ENCODE measurements at regions not wholly inside any gene's neighbourhood (a gene's known extent, or its start where the extent isn't known, plus 50 kb on each side); places are given as distances from the start of the nearest gene placed in this dataset.

GRCh38 chr11:103656382-103656781 is 380.1 kb upstream of the DDI1 start:
- 0 out of 2 replicates have a peak, but pooled peaks cover 4% of the 10 kb centered on the region for H3K27me3 Mint-ChIP-seq (ENCODE audit: low read depth)
- peaks cover 16% of the 10 kb centered on the region for H3K36me3 Mint-ChIP-seq
- no peak overlapping the region for H3K27ac Mint-ChIP-seq
- ChIA-PET CTCF (no interaction called here), POLR2A (no interaction called here)
- TF ChIP-seq ZNF138 (CRISPR knock-in tag; conservative IDR thresholded peaks at IDR 0.05) (no peak), ETV6 (CRISPR knock-in tag; IDR thresholded peaks at IDR 0.05) (no peak), ZNF396 (CRISPR knock-in tag; IDR thresholded peaks at IDR 0.05; ENCODE audit: borderline replicate concordance) (no peak), TEAD1 (CRISPR knock-in tag; IDR thresholded peaks at IDR 0.05) (no peak), IRF1 (CRISPR knock-in tag; IDR thresholded peaks at IDR 0.05) (no peak), NFATC4 (CRISPR knock-in tag; IDR thresholded peaks at IDR 0.05) (no peak), TEAD4 (CRISPR knock-in tag; IDR thresholded peaks at IDR 0.05) (no peak), ZMAT4 (CRISPR knock-in tag; IDR thresholded peaks at IDR 0.05) (no peak), IRF2 (CRISPR knock-in tag; IDR thresholded peaks at IDR 0.05; ENCODE audit: borderline replicate concordance, low read depth) (no peak), SMAD3 (CRISPR knock-in tag; IDR thresholded peaks at IDR 0.05; ENCODE audit: borderline replicate concordance) (no peak), NR3C1 (CRISPR knock-in tag; conservative IDR thresholded peaks at IDR 0.05; ENCODE audit: low read depth) (no peak), RORB (CRISPR knock-in tag; IDR thresholded peaks at IDR 0.05) (no peak), ZSCAN18 (CRISPR knock-in tag; IDR thresholded peaks at IDR 0.05) (no peak), CREB1 (CRISPR knock-in tag; IDR thresholded peaks at IDR 0.05) (no peak)
- TF ChIP-seq, protein P1, sequence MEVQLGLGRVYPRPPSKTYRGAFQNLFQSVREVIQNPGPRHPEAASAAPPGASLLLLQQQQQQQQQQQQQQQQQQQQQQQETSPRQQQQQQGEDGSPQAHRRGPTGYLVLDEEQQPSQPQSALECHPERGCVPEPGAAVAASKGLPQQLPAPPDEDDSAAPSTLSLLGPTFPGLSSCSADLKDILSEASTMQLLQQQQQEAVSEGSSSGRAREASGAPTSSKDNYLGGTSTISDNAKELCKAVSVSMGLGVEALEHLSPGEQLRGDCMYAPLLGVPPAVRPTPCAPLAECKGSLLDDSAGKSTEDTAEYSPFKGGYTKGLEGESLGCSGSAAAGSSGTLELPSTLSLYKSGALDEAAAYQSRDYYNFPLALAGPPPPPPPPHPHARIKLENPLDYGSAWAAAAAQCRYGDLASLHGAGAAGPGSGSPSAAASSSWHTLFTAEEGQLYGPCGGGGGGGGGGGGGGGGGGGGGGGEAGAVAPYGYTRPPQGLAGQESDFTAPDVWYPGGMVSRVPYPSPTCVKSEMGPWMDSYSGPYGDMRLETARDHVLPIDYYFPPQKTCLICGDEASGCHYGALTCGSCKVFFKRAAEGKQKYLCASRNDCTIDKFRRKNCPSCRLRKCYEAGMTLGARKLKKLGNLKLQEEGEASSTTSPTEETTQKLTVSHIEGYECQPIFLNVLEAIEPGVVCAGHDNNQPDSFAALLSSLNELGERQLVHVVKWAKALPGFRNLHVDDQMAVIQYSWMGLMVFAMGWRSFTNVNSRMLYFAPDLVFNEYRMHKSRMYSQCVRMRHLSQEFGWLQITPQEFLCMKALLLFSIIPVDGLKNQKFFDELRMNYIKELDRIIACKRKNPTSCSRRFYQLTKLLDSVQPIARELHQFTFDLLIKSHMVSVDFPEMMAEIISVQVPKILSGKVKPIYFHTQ (CRISPR knock-in tag; IDR thresholded peaks at IDR 0.05) = no peak
- TF ChIP-seq, protein P2, sequence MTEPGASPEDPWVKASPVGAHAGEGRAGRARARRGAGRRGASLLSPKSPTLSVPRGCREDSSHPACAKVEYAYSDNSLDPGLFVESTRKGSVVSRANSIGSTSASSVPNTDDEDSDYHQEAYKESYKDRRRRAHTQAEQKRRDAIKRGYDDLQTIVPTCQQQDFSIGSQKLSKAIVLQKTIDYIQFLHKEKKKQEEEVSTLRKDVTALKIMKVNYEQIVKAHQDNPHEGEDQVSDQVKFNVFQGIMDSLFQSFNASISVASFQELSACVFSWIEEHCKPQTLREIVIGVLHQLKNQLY (CRISPR knock-in tag; IDR thresholded peaks at IDR 0.05) = no peak
- TF ChIP-seq, protein P3, sequence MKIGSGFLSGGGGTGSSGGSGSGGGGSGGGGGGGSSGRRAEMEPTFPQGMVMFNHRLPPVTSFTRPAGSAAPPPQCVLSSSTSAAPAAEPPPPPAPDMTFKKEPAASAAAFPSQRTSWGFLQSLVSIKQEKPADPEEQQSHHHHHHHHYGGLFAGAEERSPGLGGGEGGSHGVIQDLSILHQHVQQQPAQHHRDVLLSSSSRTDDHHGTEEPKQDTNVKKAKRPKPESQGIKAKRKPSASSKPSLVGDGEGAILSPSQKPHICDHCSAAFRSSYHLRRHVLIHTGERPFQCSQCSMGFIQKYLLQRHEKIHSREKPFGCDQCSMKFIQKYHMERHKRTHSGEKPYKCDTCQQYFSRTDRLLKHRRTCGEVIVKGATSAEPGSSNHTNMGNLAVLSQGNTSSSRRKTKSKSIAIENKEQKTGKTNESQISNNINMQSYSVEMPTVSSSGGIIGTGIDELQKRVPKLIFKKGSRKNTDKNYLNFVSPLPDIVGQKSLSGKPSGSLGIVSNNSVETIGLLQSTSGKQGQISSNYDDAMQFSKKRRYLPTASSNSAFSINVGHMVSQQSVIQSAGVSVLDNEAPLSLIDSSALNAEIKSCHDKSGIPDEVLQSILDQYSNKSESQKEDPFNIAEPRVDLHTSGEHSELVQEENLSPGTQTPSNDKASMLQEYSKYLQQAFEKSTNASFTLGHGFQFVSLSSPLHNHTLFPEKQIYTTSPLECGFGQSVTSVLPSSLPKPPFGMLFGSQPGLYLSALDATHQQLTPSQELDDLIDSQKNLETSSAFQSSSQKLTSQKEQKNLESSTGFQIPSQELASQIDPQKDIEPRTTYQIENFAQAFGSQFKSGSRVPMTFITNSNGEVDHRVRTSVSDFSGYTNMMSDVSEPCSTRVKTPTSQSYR (CRISPR knock-in tag; IDR thresholded peaks at IDR 0.05) = no peak
- no peak overlapping the region for H3K4me3 Mint-ChIP-seq
- DNase-seq (ENCODE audit: low spot score) = no peak
- ATAC-seq = no peak
- H3K9me3 Mint-ChIP-seq = peaks cover 22% of the 10 kb centered on the region
- no peaks in the 10 kb centered on the region for H3K4me1 Mint-ChIP-seq

DNA sequence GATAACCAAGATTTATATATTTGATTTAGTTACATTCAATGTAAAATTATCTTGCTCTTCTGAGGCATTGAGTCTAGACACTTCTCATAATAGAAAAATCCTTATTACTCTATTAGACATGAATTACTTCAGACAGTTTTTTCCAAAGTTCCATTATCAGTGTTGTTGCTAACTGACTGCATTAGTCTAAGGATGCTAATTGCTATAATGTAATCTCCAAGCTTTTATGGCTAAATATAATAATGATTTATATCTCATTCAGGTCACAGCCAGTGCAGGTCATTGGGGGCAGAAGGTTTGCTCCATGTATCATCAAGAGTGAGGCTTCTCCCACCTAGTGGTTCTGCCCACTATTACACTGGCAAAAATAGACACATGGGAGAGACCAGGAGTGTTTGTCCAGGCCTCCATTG is 377.2 kb upstream of the DDI1 start:
- TF ChIP-seq GTF2I (CRISPR knock-in tag; conservative IDR thresholded peaks at IDR 0.05) (no peak), ZSCAN18 (CRISPR knock-in tag; IDR thresholded peaks at IDR 0.05) (no peak), SMAD3 (CRISPR knock-in tag; IDR thresholded peaks at IDR 0.05; ENCODE audit: borderline replicate concordance) (no peak)
- TF ChIP-seq, protein P4, sequence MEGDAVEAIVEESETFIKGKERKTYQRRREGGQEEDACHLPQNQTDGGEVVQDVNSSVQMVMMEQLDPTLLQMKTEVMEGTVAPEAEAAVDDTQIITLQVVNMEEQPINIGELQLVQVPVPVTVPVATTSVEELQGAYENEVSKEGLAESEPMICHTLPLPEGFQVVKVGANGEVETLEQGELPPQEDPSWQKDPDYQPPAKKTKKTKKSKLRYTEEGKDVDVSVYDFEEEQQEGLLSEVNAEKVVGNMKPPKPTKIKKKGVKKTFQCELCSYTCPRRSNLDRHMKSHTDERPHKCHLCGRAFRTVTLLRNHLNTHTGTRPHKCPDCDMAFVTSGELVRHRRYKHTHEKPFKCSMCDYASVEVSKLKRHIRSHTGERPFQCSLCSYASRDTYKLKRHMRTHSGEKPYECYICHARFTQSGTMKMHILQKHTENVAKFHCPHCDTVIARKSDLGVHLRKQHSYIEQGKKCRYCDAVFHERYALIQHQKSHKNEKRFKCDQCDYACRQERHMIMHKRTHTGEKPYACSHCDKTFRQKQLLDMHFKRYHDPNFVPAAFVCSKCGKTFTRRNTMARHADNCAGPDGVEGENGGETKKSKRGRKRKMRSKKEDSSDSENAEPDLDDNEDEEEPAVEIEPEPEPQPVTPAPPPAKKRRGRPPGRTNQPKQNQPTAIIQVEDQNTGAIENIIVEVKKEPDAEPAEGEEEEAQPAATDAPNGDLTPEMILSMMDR (IDR thresholded peaks at IDR 0.05) = peak; percentile 42; the same call in 1 of the 2 replicates
- Mint-ChIP-seq H3K9me3 (0 out of 2 replicates have a peak, but pooled peaks cover 5% of the 10 kb centered on the region), H3K36me3 (no peaks in the 10 kb centered on the region), H3K4me3 (no peak overlapping the region), H3K4me1 (no peaks in the 10 kb centered on the region), H3K27ac (no peak overlapping the region), H3K27me3 (ENCODE audit: low read depth) (no peaks in the 10 kb centered on the region)
- ATAC-seq (peak; percentile 98), DNase-seq (ENCODE audit: low spot score) (peak; percentile 12)
- ChIA-PET POLR2A (no interaction called here), CTCF (interaction anchor here (1.2 kb wide), 1 partner anchor 12 kb away, joined by 4 read pairs; no protein-coding TSS in a partner anchor)
